SK-N-SH (cell line): ENCODE measurements at regions not wholly inside any gene's neighbourhood (a gene's known extent, or its start where the extent isn't known, plus 50 kb on each side); places are given as distances from the start of the nearest gene placed in this dataset.

Experiments used
- CTCF ChIA-PET: fragments of 300-600, 350-600 bp; formaldehyde crosslinking; extraction: SDS; loops from one replicate; lab custom pipeline; 2021; lab: Yijun Ruan, JAX
- POLR2A ChIA-PET: fragments of 350-600 bp; sonication (Branson Sonifier 250); formaldehyde crosslinking; extraction: SDS; loops from one replicate; lab custom pipeline; 2020; ENCODE audit warnings: antibody characterized with exemption, inconsistent platforms; lab: Yijun Ruan, JAX
- DNase-seq: peaks from one replicate; pipeline ENCODE4 v3.0.0; 2012
- H2AFZ ChIP-seq: fragments of 200-600 bp; sonication (generic); 2 replicates; pipeline ENCODE4 v1.8.1; 2016; ENCODE audit warnings: antibody characterized with exemption, mild to moderate bottlenecking, low read depth
- H3F3A ChIP-seq: fragments of 200-600 bp; sonication (generic); replicated peaks from 2 replicates; pipeline ENCODE3; 2016; ENCODE audit warnings: antibody characterized with exemption, mild to moderate bottlenecking; ENCODE audit not compliant: insufficient read depth
- H3K27ac ChIP-seq, 2 experiments: fragments of 200-500 bp in 1 of 2; fragments of 200-600 bp in 1 of 2; sonication (Bioruptor generic) in 1 of 2; sonication (generic), shearing (Covaris generic) in 1 of 2; 2 replicates each; pipeline versions ENCODE4 v1.5.1 to v1.6.1; 2014 to 2016; ENCODE audit warnings: low read depth in 2 of 2, inconsistent platforms in 1 of 2, low read length in 1 of 2, mild to moderate bottlenecking in 1 of 2, mixed read lengths in 1 of 2
- H3K27me3 ChIP-seq: fragments of 200-600 bp; sonication (generic), shearing (Covaris generic); 2 replicates; pipeline ENCODE4 v1.6.1; 2016; ENCODE audit warnings: mixed run types; ENCODE audit not compliant: insufficient read depth
- H3K36me3 ChIP-seq, 2 experiments: fragments of 200-500 bp in 1 of 2; fragments of 200-600 bp in 1 of 2; sonication (Bioruptor generic) in 1 of 2; sonication (generic) in 1 of 2; replicated peaks in 1 of 2; 2 replicates each; pipeline versions ENCODE3 to v1.5.1; 2014 to 2016; ENCODE audit warnings: low read length in 1 of 2, mild to moderate bottlenecking in 1 of 2; ENCODE audit not compliant: insufficient read depth in 2 of 2, control insufficient read depth in 1 of 2
- H3K4me1 ChIP-seq, 2 experiments: fragments of 200-500 bp in 1 of 2; fragments of 200-600 bp in 1 of 2; sonication (Bioruptor generic) in 1 of 2; sonication (generic), shearing (Covaris generic) in 1 of 2; 2 replicates each; pipeline versions ENCODE4 v1.5.1 to v1.6.1; 2014 to 2016; ENCODE audit warnings: low read depth in 1 of 2, low read length in 1 of 2, mixed run types in 1 of 2; ENCODE audit not compliant: insufficient read depth in 2 of 2, control insufficient read depth in 1 of 2
- H3K4me2 ChIP-seq: fragments of 200-600 bp; sonication (generic), shearing (Covaris generic); 2 replicates; pipeline ENCODE4 v1.6.1; 2017; ENCODE audit warnings: mixed run types
- H3K4me3 ChIP-seq, 2 experiments: fragments of 200-500 bp in 1 of 2; fragments of 200-600 bp in 1 of 2; sonication (Bioruptor generic) in 1 of 2; sonication (generic), shearing (Covaris generic) in 1 of 2; 2 replicates each; pipeline versions ENCODE4 v1.5.1 to v1.8.1; 2014 to 2016; ENCODE audit warnings: low read depth in 2 of 2, inconsistent platforms in 1 of 2, low read length in 1 of 2, mild to moderate bottlenecking in 1 of 2, mixed read lengths in 1 of 2, moderate library complexity in 1 of 2
- H3K79me2 ChIP-seq: fragments of 200-600 bp; sonication (generic); 2 replicates; pipeline ENCODE4 v1.8.1; 2017; ENCODE audit warnings: mild to moderate bottlenecking; ENCODE audit not compliant: insufficient read depth
- H3K9ac ChIP-seq: fragments of 200-600 bp; sonication (generic); 2 replicates; pipeline ENCODE4 v1.6.1; 2017; ENCODE audit warnings: mixed run types
- H3K9me2 ChIP-seq: fragments of 200-600 bp; sonication (generic); 2 replicates; pipeline ENCODE4 v1.6.1; 2017; ENCODE audit warnings: mixed run types
- H3K9me3 ChIP-seq: fragments of 200-600 bp; sonication (generic); 2 replicates; pipeline ENCODE4 v1.6.1; 2017; ENCODE audit warnings: mixed run types, mild to moderate bottlenecking, moderate library complexity
- H4K20me1 ChIP-seq: fragments of 200-600 bp; sonication (generic); 2 replicates; pipeline ENCODE4 v1.6.1; 2017; ENCODE audit warnings: mild to moderate bottlenecking, mixed run types; ENCODE audit not compliant: insufficient read depth
- EP300 ChIP-seq, 2 experiments: IDR thresholded peaks; 2 replicates each; pipeline versions ENCODE4 v1.4.0 to v1.6.1; 2012; ENCODE audit warnings: borderline replicate concordance in 1 of 2, low read depth in 1 of 2, low read length in 1 of 2
- FOXJ3 ChIP-seq: sonication (generic); formaldehyde crosslinking; IDR thresholded peaks from 2 replicates; pipeline ENCODE4 v1.5.1; 2020; ENCODE audit warnings: mild to moderate bottlenecking, missing genetic modification reagents
- GABPA ChIP-seq: IDR thresholded peaks from 2 replicates; pipeline ENCODE4 v1.4.0; 2012; ENCODE audit warnings: low read depth, mild to moderate bottlenecking
- MXI1 ChIP-seq: IDR thresholded peaks from 2 replicates; pipeline ENCODE4 v1.6.1; 2012; ENCODE audit warnings: mild to moderate bottlenecking, low read depth, low read length, improper control_type of control experiment
- PBX3 ChIP-seq: IDR thresholded peaks from 2 replicates; pipeline ENCODE4; 2012
- POLR2AphosphoS5 ChIP-seq: IDR thresholded peaks from 2 replicates; pipeline ENCODE4 v1.6.1; 2012; ENCODE audit warnings: low read depth, low read length
- RAD21 ChIP-seq: IDR thresholded peaks from 2 replicates; pipeline ENCODE4 v1.6.1; 2012; ENCODE audit warnings: mild to moderate bottlenecking, low read length
- REST ChIP-seq: IDR thresholded peaks from 2 replicates; pipeline ENCODE4 v1.6.1; 2012; ENCODE audit warnings: mild to moderate bottlenecking, low read depth, low read length, moderate library complexity
- SMC3 ChIP-seq: IDR thresholded peaks from 2 replicates; pipeline ENCODE4 v1.6.1; 2012; ENCODE audit warnings: low read depth, low read length, improper control_type of control experiment
- TAF1 ChIP-seq: IDR thresholded peaks from 2 replicates; pipeline ENCODE4 v1.6.1; 2012; ENCODE audit warnings: low read depth, mild to moderate bottlenecking, low read length, moderate library complexity, borderline replicate concordance
- YY1 ChIP-seq: IDR thresholded peaks from 2 replicates; pipeline ENCODE4 v1.4.0; 2012; ENCODE audit warnings: low read depth, mild to moderate bottlenecking
- WGBS: methylation state at CpG from one replicate; pipeline ENCODE4 v1.1.6; 2017; ENCODE audit warnings: low lambda C conversion rate; 5-methylcytosine and 5-hydroxymethylcytosine counted together
- TF ChIP-seq, protein P1 (sequence below): IDR thresholded peaks from 2 replicates; pipeline ENCODE4 v1.4.0; 2012; ENCODE audit warnings: low read depth, borderline replicate concordance
- TF ChIP-seq, protein P2 (sequence below): fragments of 150-350 bp; IDR thresholded peaks from 2 replicates; pipeline ENCODE4 v1.6.1; 2016; ENCODE audit warnings: mild to moderate bottlenecking, low read depth, low read length

- CTCF ChIA-PET = no interaction called here
- Histone ChIP-seq H3K79me2 (no peaks in the 10 kb centered on the region), H3F3A (no peaks in the 10 kb centered on the region), H3K9me2 (no peaks in the 10 kb centered on the region), H2AFZ (no peak overlapping the region), H3K9me3 (no peaks in the 10 kb centered on the region; the same call in 1 of the 2 replicates), H3K4me3 (no peak overlapping the region), H3K4me2 (no peak overlapping the region)
- WGBS = 89% methylated on average over 14 of the region's 14 CpGs
- TF ChIP-seq MXI1 (no peak), POLR2AphosphoS5 (no peak), GABPA (no peak), EP300 (IDR thresholded peaks at IDR 0.05; ENCODE audit: borderline replicate concordance in 1 of 2, low read depth in 1 of 2, low read length in 1 of 2) (no peak), YY1 (no peak), SMC3 (no peak), TAF1 (no peak), PBX3 (no peak), REST (no peak), RAD21 (no peak), FOXJ3 (CRISPR knock-in tag) (no peak)
- TF ChIP-seq, protein P1, sequence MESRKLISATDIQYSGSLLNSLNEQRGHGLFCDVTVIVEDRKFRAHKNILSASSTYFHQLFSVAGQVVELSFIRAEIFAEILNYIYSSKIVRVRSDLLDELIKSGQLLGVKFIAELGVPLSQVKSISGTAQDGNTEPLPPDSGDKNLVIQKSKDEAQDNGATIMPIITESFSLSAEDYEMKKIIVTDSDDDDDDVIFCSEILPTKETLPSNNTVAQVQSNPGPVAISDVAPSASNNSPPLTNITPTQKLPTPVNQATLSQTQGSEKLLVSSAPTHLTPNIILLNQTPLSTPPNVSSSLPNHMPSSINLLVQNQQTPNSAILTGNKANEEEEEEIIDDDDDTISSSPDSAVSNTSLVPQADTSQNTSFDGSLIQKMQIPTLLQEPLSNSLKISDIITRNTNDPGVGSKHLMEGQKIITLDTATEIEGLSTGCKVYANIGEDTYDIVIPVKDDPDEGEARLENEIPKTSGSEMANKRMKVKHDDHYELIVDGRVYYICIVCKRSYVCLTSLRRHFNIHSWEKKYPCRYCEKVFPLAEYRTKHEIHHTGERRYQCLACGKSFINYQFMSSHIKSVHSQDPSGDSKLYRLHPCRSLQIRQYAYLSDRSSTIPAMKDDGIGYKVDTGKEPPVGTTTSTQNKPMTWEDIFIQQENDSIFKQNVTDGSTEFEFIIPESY = no peak
- TF ChIP-seq, protein P2, sequence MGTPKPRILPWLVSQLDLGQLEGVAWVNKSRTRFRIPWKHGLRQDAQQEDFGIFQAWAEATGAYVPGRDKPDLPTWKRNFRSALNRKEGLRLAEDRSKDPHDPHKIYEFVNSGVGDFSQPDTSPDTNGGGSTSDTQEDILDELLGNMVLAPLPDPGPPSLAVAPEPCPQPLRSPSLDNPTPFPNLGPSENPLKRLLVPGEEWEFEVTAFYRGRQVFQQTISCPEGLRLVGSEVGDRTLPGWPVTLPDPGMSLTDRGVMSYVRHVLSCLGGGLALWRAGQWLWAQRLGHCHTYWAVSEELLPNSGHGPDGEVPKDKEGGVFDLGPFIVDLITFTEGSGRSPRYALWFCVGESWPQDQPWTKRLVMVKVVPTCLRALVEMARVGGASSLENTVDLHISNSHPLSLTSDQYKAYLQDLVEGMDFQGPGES = no peak
- TF ChIP-seq, all 33 proteins: peak for 0
- no peaks in the 10 kb centered on the region for H3K36me3 ChIP-seq
- H3K9ac ChIP-seq = no peak overlapping the region
- H4K20me1 ChIP-seq = no peaks in the 10 kb centered on the region
- DNase-seq = no peak
- POLR2A ChIA-PET = no interaction called here
- H3K4me1 ChIP-seq = peaks cover 0 to 2% of the 10 kb centered on the region in 2 experiments; a peak in 3 of 4 replicates
- no peaks in the 10 kb centered on the region for H3K27me3 ChIP-seq
- H3K27ac ChIP-seq = no peak overlapping the region
Observed at GRCh38 chr1:80050523-80050922, 1044.0 kb upstream of the ADGRL4 start.
